ENCODE measurements at regions not wholly inside any gene's neighbourhood (a gene's known extent, or its start where the extent isn't known, plus 50 kb on each side); places are given as distances from the start of the nearest gene placed in this dataset.

DNA sequence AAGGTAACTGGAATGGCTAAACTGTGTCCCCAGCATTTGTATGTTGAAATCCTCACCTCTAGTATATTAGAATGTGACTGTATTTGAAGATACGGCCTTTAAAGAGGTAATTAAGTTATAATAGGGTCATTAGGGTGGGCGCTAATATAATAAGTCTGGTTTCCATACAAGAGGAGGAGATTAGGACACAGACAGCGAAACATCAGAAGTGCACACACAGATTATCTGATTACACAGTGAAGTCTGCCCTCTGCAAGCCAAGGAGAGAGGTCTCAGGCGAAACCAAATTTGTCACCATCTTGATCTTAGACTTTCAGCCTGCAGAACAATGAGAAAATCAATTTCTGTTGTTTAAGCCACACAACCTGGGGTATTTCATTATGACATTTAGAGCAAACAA, 2233.1 kb downstream of the MRPL39 start:
- ChIA-PET POLR2A (ENCODE audit: low non-redundant PET) (no interaction called here), CTCF (no interaction called here)
- no peak for DNase-seq (ENCODE audit: low spot score)
- H3K27ac ChIP-seq, result no peak overlapping the region
- TF ChIP-seq, protein P1, sequence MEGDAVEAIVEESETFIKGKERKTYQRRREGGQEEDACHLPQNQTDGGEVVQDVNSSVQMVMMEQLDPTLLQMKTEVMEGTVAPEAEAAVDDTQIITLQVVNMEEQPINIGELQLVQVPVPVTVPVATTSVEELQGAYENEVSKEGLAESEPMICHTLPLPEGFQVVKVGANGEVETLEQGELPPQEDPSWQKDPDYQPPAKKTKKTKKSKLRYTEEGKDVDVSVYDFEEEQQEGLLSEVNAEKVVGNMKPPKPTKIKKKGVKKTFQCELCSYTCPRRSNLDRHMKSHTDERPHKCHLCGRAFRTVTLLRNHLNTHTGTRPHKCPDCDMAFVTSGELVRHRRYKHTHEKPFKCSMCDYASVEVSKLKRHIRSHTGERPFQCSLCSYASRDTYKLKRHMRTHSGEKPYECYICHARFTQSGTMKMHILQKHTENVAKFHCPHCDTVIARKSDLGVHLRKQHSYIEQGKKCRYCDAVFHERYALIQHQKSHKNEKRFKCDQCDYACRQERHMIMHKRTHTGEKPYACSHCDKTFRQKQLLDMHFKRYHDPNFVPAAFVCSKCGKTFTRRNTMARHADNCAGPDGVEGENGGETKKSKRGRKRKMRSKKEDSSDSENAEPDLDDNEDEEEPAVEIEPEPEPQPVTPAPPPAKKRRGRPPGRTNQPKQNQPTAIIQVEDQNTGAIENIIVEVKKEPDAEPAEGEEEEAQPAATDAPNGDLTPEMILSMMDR (conservative IDR thresholded peaks at IDR 0.05; ENCODE audit: low read depth), result no peak

DNA sequence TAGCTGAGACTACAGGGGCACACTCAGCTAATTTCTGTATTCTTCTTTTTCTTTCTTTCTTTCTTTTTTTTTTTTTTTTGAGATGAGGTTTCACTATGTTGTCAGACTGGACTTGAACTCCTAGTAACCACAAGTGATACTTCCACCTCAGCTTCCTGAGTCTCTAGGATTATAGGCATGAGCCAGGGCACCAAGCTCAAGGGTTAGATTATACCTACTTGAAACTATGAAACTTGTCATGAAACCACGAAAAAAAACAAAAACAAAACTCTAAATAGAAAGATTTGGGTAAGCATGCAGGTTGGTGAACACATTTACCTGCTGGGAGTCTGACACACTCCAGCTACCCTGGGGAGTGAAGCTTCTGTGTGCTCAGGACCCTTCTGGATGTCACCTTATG, 2250.4 kb downstream of the MRPL39 start:
- TF ChIP-seq, protein P1 (conservative IDR thresholded peaks at IDR 0.05; ENCODE audit: low read depth), result no peak

DNA sequence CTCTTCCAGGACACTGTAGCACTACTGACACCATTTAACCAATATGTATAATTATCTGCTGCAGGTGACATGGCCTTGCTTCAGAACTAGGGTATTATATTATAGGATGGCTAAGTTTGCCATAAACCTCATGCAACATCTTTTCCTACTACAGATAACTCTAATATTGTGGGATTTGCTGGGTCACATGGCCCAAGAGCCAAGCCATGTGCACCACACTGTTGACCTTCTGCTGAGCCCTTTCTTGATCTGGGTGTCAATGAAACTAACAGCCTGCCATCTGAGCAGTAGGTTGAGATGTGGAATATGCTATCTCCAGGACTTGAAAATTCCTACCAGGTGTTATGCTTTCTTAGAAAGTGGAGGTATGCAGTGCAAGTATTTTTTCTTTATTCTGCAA, 2291.1 kb downstream of the MRPL39 start:
- no peak for DNase-seq (ENCODE audit: low spot score)
- ChIA-PET CTCF (no interaction called here), POLR2A (ENCODE audit: low non-redundant PET) (no interaction called here)
- no peak overlapping the region for H3K27ac ChIP-seq
- TF ChIP-seq, protein P1 (conservative IDR thresholded peaks at IDR 0.05; ENCODE audit: low read depth), result no peak

More for the DNA sequence above, 2250.4 kb downstream of the MRPL39 start:
- H3K27ac ChIP-seq, result no peak overlapping the region
- no peak for DNase-seq (ENCODE audit: low spot score)
- POLR2A ChIA-PET (ENCODE audit: low non-redundant PET), result no interaction called here
- CTCF ChIA-PET, result no interaction called here

DNA sequence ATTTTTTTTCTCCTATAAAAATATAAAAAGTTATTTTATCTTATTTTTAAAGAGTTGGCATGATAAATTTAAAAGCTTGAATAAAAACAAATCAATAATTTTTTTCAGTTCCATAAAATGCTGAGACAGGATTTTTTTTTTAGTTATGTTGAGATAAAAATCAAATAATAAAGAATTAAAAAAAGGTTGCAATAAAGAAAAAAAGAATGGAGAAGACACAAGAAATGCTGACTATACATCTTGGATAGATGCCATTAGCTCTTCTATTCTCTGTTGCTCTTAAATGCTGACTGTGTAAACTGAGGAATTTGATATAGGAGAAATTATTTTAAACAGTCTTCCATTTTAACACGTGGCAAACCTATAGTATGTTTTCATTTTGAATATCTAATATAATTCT, 2298.5 kb downstream of the MRPL39 start:
- TF ChIP-seq, protein P1 (conservative IDR thresholded peaks at IDR 0.05; ENCODE audit: low read depth), result no peak
- DNase-seq (ENCODE audit: low spot score), result no peak
- no peak overlapping the region for H3K27ac ChIP-seq
- CTCF ChIA-PET, result no interaction called here
- POLR2A ChIA-PET (ENCODE audit: low non-redundant PET), result no interaction called here

DNA sequence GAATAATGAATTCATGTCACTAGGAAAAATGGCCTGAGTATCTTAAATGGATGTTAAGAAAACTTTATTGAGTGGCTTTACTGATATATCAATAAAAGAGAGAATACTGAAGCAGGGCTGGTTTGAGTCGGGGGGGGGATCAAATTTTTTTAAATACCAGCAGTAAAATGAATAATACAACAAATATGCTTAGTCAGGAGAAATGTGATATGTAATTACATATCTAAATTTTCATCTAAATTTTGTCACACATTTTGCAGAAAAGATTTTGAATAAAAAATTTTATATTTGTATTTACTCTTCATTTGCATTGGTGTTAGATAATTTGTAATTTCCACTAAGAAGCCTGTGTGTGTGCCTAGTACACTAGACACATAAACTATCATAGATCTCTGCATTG, 2300.2 kb downstream of the MRPL39 start:
- H3K27ac ChIP-seq, result no peak overlapping the region
- CTCF ChIA-PET, result no interaction called here
- POLR2A ChIA-PET (ENCODE audit: low non-redundant PET), result no interaction called here
- TF ChIP-seq, protein P1 (conservative IDR thresholded peaks at IDR 0.05; ENCODE audit: low read depth), result no peak
- no peak for DNase-seq (ENCODE audit: low spot score)

DNA sequence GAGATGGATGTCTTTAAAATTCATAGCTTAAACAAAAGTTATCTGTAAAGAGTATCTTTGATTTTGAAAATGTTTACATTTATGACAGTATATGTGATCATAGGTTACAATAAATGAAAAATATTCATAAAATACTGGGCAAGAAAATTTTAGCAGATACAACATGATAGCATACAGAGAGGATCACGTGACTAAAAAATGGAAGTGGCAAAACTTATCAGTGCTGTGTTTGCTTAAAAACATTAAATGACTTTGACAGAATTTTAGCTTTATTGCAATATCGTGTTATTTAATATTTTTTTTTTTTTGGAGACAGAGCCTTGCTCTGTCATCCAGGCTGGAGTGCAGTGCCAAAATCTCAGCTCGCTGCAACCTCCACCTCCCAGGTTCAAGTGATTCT, 2294.1 kb downstream of the NCAM2 start:
- DNase-seq (ENCODE audit: low spot score), result no peak
- TF ChIP-seq, protein P1 (conservative IDR thresholded peaks at IDR 0.05; ENCODE audit: low read depth), result no peak
- POLR2A ChIA-PET (ENCODE audit: low non-redundant PET), result no interaction called here
- no peak overlapping the region for H3K27ac ChIP-seq
- CTCF ChIA-PET, result no interaction called here

DNA sequence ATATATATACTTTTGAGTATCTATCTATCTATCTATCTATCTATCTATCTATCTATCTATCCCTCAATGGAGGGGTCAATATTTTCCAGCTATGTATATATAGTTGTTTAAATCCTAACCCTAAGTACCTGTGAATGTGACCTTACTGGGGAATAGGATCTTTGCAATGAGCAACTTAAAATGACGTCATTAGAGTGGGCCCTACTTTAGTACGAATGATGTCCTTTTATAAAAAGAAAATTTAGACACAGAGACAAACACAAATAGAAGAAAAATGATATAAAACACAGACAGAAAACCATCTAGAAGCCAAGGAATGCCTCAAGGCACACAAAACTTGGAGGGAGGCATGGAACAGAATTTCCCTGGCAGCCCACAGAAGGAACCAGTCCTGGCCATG, 2283.7 kb downstream of the NCAM2 start:
- TF ChIP-seq, protein P1 (conservative IDR thresholded peaks at IDR 0.05; ENCODE audit: low read depth), result no peak
- DNase-seq (ENCODE audit: low spot score), result no peak
- H3K27ac ChIP-seq, result no peak overlapping the region
- ChIA-PET CTCF (no interaction called here), POLR2A (ENCODE audit: low non-redundant PET) (no interaction called here)

All from RWPE1 (cell line).